ENCODE measurements at regions not wholly inside any gene's neighbourhood (a gene's known extent, or its start where the extent isn't known, plus 50 kb on each side); places are given as distances from the start of the nearest gene placed in this dataset.

GRCh38 chr5:82393951-82394350, 115.8 kb upstream of the RPS23 start:
- TF ChIP-seq CTCF (IDR thresholded peaks at IDR 0.05) (no peak), POLR2A (IDR thresholded peaks at IDR 0.05) (no peak)

All from tibial nerve (tissue), 3 donors.